ENCODE measurements at regions not wholly inside any gene's neighbourhood (a gene's known extent, or its start where the extent isn't known, plus 50 kb on each side); places are given as distances from the start of the nearest gene placed in this dataset.

DNA sequence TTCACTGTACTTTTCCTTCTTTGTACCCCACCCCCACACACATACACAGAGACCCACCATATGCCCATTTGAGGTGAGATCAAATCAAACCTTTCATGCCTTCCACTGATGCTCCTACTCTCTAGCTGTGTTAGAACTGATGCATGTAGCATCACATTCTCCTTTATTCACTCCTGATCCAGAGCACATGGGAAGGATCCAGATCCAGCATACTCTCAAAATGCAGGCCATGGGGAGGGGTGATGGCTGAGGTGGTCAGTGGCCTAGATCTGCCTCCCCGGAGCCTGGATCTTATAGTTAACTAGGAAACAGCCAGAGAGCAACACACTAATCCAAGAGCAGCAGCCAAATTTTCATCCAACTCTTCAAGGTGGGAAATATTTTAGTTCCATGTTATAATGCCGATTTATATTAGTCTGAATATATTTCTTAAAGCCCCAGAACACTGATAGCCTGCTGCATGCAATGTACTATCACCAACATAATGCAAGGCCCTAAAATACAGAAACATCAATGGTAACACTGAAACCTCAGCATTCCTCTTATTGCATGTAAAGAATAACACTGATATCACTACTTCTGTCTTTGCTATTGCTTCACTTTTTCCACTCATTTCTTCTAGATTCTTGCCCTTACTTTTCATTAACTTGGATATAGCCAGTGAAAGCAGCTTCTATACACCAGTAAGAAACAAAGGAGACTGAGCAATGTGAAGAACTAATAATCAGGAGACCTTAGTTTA lies 126.8 kb upstream of the BEND6 start:
- TF ChIP-seq, protein P1, sequence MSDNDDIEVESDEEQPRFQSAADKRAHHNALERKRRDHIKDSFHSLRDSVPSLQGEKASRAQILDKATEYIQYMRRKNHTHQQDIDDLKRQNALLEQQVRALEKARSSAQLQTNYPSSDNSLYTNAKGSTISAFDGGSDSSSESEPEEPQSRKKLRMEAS (IDR thresholded peaks at IDR 0.05) = no peak
- TF ChIP-seq, protein P2, sequence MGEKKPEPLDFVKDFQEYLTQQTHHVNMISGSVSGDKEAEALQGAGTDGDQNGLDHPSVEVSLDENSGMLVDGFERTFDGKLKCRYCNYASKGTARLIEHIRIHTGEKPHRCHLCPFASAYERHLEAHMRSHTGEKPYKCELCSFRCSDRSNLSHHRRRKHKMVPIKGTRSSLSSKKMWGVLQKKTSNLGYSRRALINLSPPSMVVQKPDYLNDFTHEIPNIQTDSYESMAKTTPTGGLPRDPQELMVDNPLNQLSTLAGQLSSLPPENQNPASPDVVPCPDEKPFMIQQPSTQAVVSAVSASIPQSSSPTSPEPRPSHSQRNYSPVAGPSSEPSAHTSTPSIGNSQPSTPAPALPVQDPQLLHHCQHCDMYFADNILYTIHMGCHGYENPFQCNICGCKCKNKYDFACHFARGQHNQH (CRISPR knock-in tag; IDR thresholded peaks at IDR 0.05) = no peak
- TF ChIP-seq FIP1L1 (IDR thresholded peaks at IDR 0.05; ENCODE audit: borderline replicate concordance, insufficient read depth, low read depth, low read length) (no peak), ZNF24 (IDR thresholded peaks at IDR 0.05) (no peak), KAT8 (CRISPR knock-in tag; IDR thresholded peaks at IDR 0.05) (no peak), ZSCAN22 (CRISPR knock-in tag; IDR thresholded peaks at IDR 0.05) (no peak), SRY (CRISPR knock-in tag; IDR thresholded peaks at IDR 0.05) (no peak), ZNF766 (CRISPR knock-in tag; IDR thresholded peaks at IDR 0.05; ENCODE audit: borderline replicate concordance) (no peak), TBP (CRISPR knock-in tag; IDR thresholded peaks at IDR 0.05) (no peak), HCFC1 (IDR thresholded peaks at IDR 0.05; ENCODE audit: low read depth, low read length) (no peak), EP300 (IDR thresholded peaks at IDR 0.05; ENCODE audit: low read depth in 2 of 2, low read length in 2 of 2) (no peak), EP300 (CRISPR knock-in tag; IDR thresholded peaks at IDR 0.05; ENCODE audit: borderline replicate concordance) (no peak), TCF7 (IDR thresholded peaks at IDR 0.05; ENCODE audit: low read depth) (no peak), ZNF121 (CRISPR knock-in tag; IDR thresholded peaks at IDR 0.05) (no peak)
- TF ChIP-seq, protein P3, sequence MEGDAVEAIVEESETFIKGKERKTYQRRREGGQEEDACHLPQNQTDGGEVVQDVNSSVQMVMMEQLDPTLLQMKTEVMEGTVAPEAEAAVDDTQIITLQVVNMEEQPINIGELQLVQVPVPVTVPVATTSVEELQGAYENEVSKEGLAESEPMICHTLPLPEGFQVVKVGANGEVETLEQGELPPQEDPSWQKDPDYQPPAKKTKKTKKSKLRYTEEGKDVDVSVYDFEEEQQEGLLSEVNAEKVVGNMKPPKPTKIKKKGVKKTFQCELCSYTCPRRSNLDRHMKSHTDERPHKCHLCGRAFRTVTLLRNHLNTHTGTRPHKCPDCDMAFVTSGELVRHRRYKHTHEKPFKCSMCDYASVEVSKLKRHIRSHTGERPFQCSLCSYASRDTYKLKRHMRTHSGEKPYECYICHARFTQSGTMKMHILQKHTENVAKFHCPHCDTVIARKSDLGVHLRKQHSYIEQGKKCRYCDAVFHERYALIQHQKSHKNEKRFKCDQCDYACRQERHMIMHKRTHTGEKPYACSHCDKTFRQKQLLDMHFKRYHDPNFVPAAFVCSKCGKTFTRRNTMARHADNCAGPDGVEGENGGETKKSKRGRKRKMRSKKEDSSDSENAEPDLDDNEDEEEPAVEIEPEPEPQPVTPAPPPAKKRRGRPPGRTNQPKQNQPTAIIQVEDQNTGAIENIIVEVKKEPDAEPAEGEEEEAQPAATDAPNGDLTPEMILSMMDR (CRISPR knock-in tag; IDR thresholded peaks at IDR 0.05) = no peak

Measured in HepG2 (cell line).